MM.1S (cell line): ENCODE measurements at regions not wholly inside any gene's neighbourhood (a gene's known extent, or its start where the extent isn't known, plus 50 kb on each side); places are given as distances from the start of the nearest gene placed in this dataset.

Experiments used
- DNase-seq: peaks from one replicate; pipeline ENCODE4 v3.0.0-alpha.2; 2015
- H2AFZ ChIP-seq: fragments of 300-600 bp; sonication (generic); 2 replicates; pipeline ENCODE4 v1.6.0; 2016; ENCODE audit warnings: antibody characterized with exemption, low read length
- H3F3A ChIP-seq: fragments of 300-600 bp; sonication (generic); 2 replicates; pipeline ENCODE4 v1.6.1; 2016; ENCODE audit warnings: mild to moderate bottlenecking, antibody characterized with exemption, low read length, moderate library complexity, mixed read lengths; ENCODE audit not compliant: insufficient read depth
- H3K27ac ChIP-seq: fragments of 300-600 bp; sonication (generic); 2 replicates; pipeline ENCODE4 v1.5.1; 2016; ENCODE audit warnings: mild to moderate bottlenecking, low read length
- H3K27me3 ChIP-seq: fragments of 300-600 bp; sonication (generic); replicated peaks from 2 replicates; pipeline ENCODE4 v1.6.0; 2016; ENCODE audit warnings: low read length; ENCODE audit not compliant: insufficient read depth
- H3K36me3 ChIP-seq: fragments of 300-600 bp; sonication (generic); replicated peaks from 2 replicates; pipeline ENCODE4 v1.6.1; 2016; ENCODE audit warnings: mild to moderate bottlenecking, low read length, mixed read lengths; ENCODE audit not compliant: insufficient read depth
- H3K4me1 ChIP-seq: fragments of 300-600 bp; sonication (generic); 2 replicates; pipeline ENCODE4 v1.6.1; 2016; ENCODE audit warnings: low read length, mixed read lengths
- H3K4me2 ChIP-seq: fragments of 300-600 bp; sonication (generic); 2 replicates; pipeline ENCODE4 v1.6.0; 2016; ENCODE audit warnings: low read depth, low read length
- H3K4me3 ChIP-seq: fragments of 300-600 bp; sonication (generic); 2 replicates; pipeline ENCODE4 v1.5.1; 2016; ENCODE audit warnings: low read length, mixed read lengths
- H3K79me2 ChIP-seq: fragments of 300-600 bp; sonication (generic); 2 replicates; pipeline ENCODE4 v1.6.1; 2016; ENCODE audit warnings: mixed run types, low read length, mixed read lengths
- H3K9ac ChIP-seq: fragments of 300-600 bp; sonication (generic); 2 replicates; pipeline ENCODE4 v1.6.1; 2016; ENCODE audit warnings: low read length, mixed read lengths
- H3K9me2 ChIP-seq: fragments of 300-600 bp; sonication (generic); replicated peaks from 2 replicates; pipeline ENCODE4 v1.6.1; 2016; ENCODE audit warnings: mild to moderate bottlenecking, low read length, mixed read lengths; ENCODE audit not compliant: insufficient read depth
- H3K9me3 ChIP-seq: fragments of 300-600 bp; sonication (generic); replicated peaks from 2 replicates; pipeline ENCODE4 v1.6.1; 2016; ENCODE audit warnings: mild to moderate bottlenecking, low read length, mixed read lengths; ENCODE audit not compliant: insufficient read depth
- H4K20me1 ChIP-seq: fragments of 300-600 bp; sonication (generic); 2 replicates; pipeline ENCODE4 v1.6.1; 2016; ENCODE audit warnings: mild to moderate bottlenecking, low read length, moderate library complexity, mixed read lengths; ENCODE audit not compliant: insufficient read depth
- EZH2 ChIP-seq: fragments of 300-600 bp; sonication (generic); optimal IDR thresholded peaks from 2 replicates; pipeline ENCODE3; 2017; ENCODE audit warnings: low read depth, mild to moderate bottlenecking, antibody characterized with exemption, low read length, mixed read lengths
- EZH2phosphoT487 ChIP-seq: fragments of 300-600 bp; sonication (generic); IDR thresholded peaks from 2 replicates; pipeline ENCODE4 v1.6.1; 2018; ENCODE audit warnings: antibody characterized with exemption, low read length
- TF ChIP-seq, protein P1 (sequence below): fragments of 300-600 bp; sonication (generic); IDR thresholded peaks from 2 replicates; pipeline ENCODE4 v1.5.1; 2016; ENCODE audit warnings: antibody characterized with exemption, low read length, mixed read lengths

DNA sequence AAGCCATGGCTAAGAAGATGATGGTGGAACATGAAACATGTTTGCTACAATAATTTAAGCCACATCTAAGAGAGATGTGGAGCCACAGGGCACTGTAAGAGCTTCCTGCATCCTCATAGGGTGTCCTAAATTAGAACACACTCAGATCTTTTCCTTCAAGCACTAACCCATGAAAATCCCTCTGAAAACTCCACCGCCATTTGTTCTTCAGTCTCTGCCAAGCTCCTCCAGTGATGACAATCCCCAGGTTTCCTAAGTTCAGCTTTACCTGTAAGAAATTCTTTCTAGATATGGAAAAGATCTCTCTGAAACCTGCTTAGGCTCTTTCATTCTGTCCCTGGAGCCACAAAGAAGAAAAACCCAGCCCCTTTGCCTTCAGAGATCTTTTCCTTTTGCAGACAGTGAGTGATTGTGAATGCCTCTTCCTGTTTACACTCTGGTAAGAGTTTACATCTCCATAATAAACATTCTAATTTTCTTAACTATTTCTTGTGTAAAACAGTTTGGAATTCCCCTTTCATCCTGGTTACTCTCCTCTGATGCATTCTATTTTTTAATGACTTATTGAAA, 907.2 kb downstream of the VRK1 start:
- no peaks in the 10 kb centered on the region for H3K27me3 ChIP-seq
- H4K20me1 ChIP-seq: no peaks in the 10 kb centered on the region
- no peaks in the 10 kb centered on the region for H3K9me2 ChIP-seq
- H3F3A ChIP-seq: peaks cover 18% of the 10 kb centered on the region
- no peaks in the 10 kb centered on the region for H3K79me2 ChIP-seq
- H3K9me3 ChIP-seq: no peaks in the 10 kb centered on the region
- peak overlapping the region; percentile 86; the same call in 1 of the 2 replicates for H3K27ac ChIP-seq
- no peak overlapping the region for H3K4me2 ChIP-seq
- no peak overlapping the region for H3K9ac ChIP-seq
- H3K36me3 ChIP-seq: no peaks in the 10 kb centered on the region
- no peak overlapping the region for H3K4me3 ChIP-seq
- TF ChIP-seq EZH2phosphoT487 (no peak), EZH2 (no peak)
- TF ChIP-seq, protein P1, sequence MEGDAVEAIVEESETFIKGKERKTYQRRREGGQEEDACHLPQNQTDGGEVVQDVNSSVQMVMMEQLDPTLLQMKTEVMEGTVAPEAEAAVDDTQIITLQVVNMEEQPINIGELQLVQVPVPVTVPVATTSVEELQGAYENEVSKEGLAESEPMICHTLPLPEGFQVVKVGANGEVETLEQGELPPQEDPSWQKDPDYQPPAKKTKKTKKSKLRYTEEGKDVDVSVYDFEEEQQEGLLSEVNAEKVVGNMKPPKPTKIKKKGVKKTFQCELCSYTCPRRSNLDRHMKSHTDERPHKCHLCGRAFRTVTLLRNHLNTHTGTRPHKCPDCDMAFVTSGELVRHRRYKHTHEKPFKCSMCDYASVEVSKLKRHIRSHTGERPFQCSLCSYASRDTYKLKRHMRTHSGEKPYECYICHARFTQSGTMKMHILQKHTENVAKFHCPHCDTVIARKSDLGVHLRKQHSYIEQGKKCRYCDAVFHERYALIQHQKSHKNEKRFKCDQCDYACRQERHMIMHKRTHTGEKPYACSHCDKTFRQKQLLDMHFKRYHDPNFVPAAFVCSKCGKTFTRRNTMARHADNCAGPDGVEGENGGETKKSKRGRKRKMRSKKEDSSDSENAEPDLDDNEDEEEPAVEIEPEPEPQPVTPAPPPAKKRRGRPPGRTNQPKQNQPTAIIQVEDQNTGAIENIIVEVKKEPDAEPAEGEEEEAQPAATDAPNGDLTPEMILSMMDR: no peak
- no peak for DNase-seq
- peaks cover 63% of the 10 kb centered on the region for H3K4me1 ChIP-seq
- H2AFZ ChIP-seq: no peak overlapping the region

- Histone ChIP-seq H3K9me2 (no peaks in the 10 kb centered on the region), H3K27ac (no peak overlapping the region), H3K9ac (no peak overlapping the region), H3K27me3 (no peaks in the 10 kb centered on the region), H4K20me1 (no peaks in the 10 kb centered on the region), H3K79me2 (no peaks in the 10 kb centered on the region), H3K4me1 (peaks cover 63% of the 10 kb centered on the region), H3K4me3 (no peak overlapping the region), H2AFZ (no peak overlapping the region), H3K4me2 (no peak overlapping the region), H3K36me3 (no peaks in the 10 kb centered on the region), H3F3A (peaks cover 18% of the 10 kb centered on the region), H3K9me3 (no peaks in the 10 kb centered on the region)
- DNase-seq: no peak
- TF ChIP-seq EZH2: no peak
- TF ChIP-seq, protein P1: no peak
- TF ChIP-seq EZH2phosphoT487: no peak
Measured at GRCh38 chr14:97705107-97705506, 907.9 kb downstream of the VRK1 start.

- no peaks in the 10 kb centered on the region for H4K20me1 ChIP-seq
- no peak overlapping the region for H3K4me3 ChIP-seq
- TF ChIP-seq, protein P1: no peak
- TF ChIP-seq EZH2 (no peak), EZH2phosphoT487 (no peak)
- H3K36me3 ChIP-seq: no peaks in the 10 kb centered on the region
- H3K9ac ChIP-seq: no peak overlapping the region
- H2AFZ ChIP-seq: 0 out of 2 replicates have a peak overlapping the region, but pooled peaks have one; percentile 23
- peak overlapping the region; percentile 79; the same call in 1 of the 2 replicates for H3K27ac ChIP-seq
- H3K9me3 ChIP-seq: no peaks in the 10 kb centered on the region
- H3K27me3 ChIP-seq: no peaks in the 10 kb centered on the region
- no peaks in the 10 kb centered on the region for H3K79me2 ChIP-seq
- peaks cover 63% of the 10 kb centered on the region for H3K4me1 ChIP-seq
- peaks cover 18% of the 10 kb centered on the region for H3F3A ChIP-seq
- H3K9me2 ChIP-seq: no peaks in the 10 kb centered on the region
- H3K4me2 ChIP-seq: no peak overlapping the region
- no peak for DNase-seq
Measured at GRCh38 chr14:97705976-97706375, 908.8 kb downstream of the VRK1 start.
